ENCODE measurements at regions not wholly inside any gene's neighbourhood (a gene's known extent, or its start where the extent isn't known, plus 50 kb on each side); places are given as distances from the start of the nearest gene placed in this dataset.
"Not testable (repeated sequence)": the region's sequence is repeated elsewhere in the genome, so short reads cannot be mapped to it uniquely, and the experiment has no call there.

- no peak for DNase-seq
Observed at GRCh38 chr3:80890571-80890970, 870.9 kb downstream of the GBE1 start.

GRCh38 chr3:80889535-80889934, 871.9 kb downstream of the GBE1 start:
- DNase-seq = no peak

GRCh38 chr3:80870476-80871041, 890.9 kb downstream of the GBE1 start:
- no peak for DNase-seq

GRCh38 chr3:80855482-80855881, 906.0 kb downstream of the GBE1 start:
- DNase-seq = no peak

GRCh38 chr3:80836395-80836794, 925.0 kb downstream of the GBE1 start:
- no peak for DNase-seq

- no peak for DNase-seq
Observed at GRCh38 chr3:80807577-80807976, 953.9 kb downstream of the GBE1 start.

GRCh38 chr3:80806673-80807072, 954.8 kb downstream of the GBE1 start:
- no peak for DNase-seq

- DNase-seq = no peak
Observed at GRCh38 chr3:80788914-80789313, 972.5 kb downstream of the GBE1 start.

GRCh38 chr3:80785875-80786274, 975.6 kb downstream of the GBE1 start:
- DNase-seq = no peak

- no peak for DNase-seq
Observed at GRCh38 chr3:80785475-80785874, 976.0 kb downstream of the GBE1 start.

GRCh38 chr3:80771085-80771484, 990.4 kb downstream of the GBE1 start:
- no peak for DNase-seq

GRCh38 chr3:80770106-80771074, 991.1 kb downstream of the GBE1 start:
- no peak for DNase-seq

GRCh38 chr3:80769683-80770082, 991.8 kb downstream of the GBE1 start:
- no peak for DNase-seq

GRCh38 chr3:80767604-80768003, 993.8 kb downstream of the GBE1 start:
- DNase-seq = no peak

GRCh38 chr3:80754969-80755368, 987.2 kb upstream of the ROBO1 start:
- no peak for DNase-seq

GRCh38 chr3:80753021-80753420, 985.2 kb upstream of the ROBO1 start:
- no peak for DNase-seq

GRCh38 chr3:80750637-80751036, 982.8 kb upstream of the ROBO1 start:
- DNase-seq = no peak

GRCh38 chr3:80734920-80735319, 967.1 kb upstream of the ROBO1 start:
- DNase-seq = no peak

- DNase-seq = no peak
Observed at GRCh38 chr3:80734483-80734882, 966.7 kb upstream of the ROBO1 start.

- DNase-seq = no peak
Observed at GRCh38 chr3:80733522-80734176, 965.9 kb upstream of the ROBO1 start.

GRCh38 chr3:80727561-80727960, 959.8 kb upstream of the ROBO1 start:
- DNase-seq = not testable (repeated sequence)

- not testable (repeated sequence) for DNase-seq
Observed at GRCh38 chr3:80709597-80710322, 942.0 kb upstream of the ROBO1 start.

- DNase-seq = no peak
Observed at GRCh38 chr3:80705290-80705689, 937.5 kb upstream of the ROBO1 start.
